ENCODE measurements at regions not wholly inside any gene's neighbourhood (a gene's known extent, or its start where the extent isn't known, plus 50 kb on each side); places are given as distances from the start of the nearest gene placed in this dataset.

DNA sequence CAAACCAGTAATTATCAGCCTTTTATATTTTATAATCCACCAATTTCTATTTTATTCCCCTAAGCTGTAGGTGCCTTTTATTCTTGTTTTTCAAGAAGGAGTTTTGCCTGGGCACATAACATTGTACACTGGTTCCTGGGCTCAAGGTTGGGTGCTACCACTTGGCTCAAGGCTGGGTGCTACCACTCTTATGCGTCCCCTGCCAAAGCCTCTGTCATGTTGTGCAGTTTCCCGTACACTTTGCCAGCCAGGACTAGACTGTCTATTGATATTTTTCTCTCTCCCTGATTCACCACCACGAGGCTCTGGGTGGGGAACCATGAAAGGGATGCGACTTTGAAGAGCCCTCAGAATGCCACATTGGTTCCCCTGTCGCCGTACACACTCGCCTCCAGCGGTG, 52.5 kb upstream of the VASH1 start:
- no peak overlapping the region for H3K4me3 ChIP-seq (ENCODE audit: low read depth, low read length)
- no peak for DNase-seq (ENCODE audit: low read depth)
- TF ChIP-seq, protein P1, sequence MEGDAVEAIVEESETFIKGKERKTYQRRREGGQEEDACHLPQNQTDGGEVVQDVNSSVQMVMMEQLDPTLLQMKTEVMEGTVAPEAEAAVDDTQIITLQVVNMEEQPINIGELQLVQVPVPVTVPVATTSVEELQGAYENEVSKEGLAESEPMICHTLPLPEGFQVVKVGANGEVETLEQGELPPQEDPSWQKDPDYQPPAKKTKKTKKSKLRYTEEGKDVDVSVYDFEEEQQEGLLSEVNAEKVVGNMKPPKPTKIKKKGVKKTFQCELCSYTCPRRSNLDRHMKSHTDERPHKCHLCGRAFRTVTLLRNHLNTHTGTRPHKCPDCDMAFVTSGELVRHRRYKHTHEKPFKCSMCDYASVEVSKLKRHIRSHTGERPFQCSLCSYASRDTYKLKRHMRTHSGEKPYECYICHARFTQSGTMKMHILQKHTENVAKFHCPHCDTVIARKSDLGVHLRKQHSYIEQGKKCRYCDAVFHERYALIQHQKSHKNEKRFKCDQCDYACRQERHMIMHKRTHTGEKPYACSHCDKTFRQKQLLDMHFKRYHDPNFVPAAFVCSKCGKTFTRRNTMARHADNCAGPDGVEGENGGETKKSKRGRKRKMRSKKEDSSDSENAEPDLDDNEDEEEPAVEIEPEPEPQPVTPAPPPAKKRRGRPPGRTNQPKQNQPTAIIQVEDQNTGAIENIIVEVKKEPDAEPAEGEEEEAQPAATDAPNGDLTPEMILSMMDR (IDR thresholded peaks at IDR 0.05; ENCODE audit: insufficient read depth, low read length) = no peak

DNA sequence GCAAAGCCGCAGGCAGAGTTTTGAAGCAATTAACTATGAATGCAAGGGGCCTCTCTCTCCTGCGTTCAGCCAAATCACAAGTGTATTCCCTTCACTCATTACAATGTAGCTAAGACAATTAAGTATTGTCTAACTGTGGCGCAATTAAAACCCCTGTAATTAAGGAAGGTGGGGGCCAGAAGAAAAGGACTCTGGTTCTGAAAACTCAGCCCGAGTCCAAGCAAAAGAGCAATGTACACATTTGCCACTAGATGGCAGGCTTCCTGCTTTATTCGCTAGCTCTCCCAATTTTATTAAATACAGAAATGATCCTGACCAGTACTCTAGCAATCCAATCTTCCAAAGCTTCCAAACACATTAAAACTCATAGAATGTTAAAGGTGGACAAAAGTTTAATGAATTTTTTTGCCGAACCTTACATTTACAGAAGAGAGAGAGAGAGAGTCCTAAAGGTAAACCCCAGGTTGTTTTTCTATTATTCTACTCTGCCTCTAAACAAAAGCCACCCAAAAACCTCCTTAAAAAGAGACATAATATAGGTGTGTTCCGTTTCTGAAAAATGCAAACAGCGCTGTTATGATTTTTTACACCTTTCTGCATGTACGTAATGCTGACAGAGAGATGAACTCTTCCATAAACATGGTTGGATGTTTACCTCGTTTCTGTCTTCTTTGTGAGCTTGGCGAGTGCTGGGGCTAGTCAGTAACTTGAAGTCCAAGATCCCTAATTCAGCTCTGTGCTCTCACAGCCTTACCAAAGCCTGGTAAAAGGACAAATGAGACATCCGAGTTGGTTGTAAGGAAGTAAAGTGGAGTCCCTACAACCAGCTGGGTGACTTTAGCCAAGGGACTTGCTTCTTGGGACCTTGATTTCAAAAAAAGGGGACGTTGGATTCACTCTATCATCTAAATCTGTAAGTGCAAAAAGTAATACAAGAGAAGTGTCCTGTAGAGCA, 50.9 kb upstream of the VASH1 start:
- TF ChIP-seq, protein P1 (IDR thresholded peaks at IDR 0.05; ENCODE audit: insufficient read depth, low read length) = peak; percentile 79
- peak; percentile 70 for DNase-seq (ENCODE audit: low read depth)
- no peak overlapping the region for H3K4me3 ChIP-seq (ENCODE audit: low read depth, low read length)

All from fibroblast of the aortic adventitia (primary cell).